ENCODE measurements at regions not wholly inside any gene's neighbourhood (a gene's known extent, or its start where the extent isn't known, plus 50 kb on each side); places are given as distances from the start of the nearest gene placed in this dataset.

DNA sequence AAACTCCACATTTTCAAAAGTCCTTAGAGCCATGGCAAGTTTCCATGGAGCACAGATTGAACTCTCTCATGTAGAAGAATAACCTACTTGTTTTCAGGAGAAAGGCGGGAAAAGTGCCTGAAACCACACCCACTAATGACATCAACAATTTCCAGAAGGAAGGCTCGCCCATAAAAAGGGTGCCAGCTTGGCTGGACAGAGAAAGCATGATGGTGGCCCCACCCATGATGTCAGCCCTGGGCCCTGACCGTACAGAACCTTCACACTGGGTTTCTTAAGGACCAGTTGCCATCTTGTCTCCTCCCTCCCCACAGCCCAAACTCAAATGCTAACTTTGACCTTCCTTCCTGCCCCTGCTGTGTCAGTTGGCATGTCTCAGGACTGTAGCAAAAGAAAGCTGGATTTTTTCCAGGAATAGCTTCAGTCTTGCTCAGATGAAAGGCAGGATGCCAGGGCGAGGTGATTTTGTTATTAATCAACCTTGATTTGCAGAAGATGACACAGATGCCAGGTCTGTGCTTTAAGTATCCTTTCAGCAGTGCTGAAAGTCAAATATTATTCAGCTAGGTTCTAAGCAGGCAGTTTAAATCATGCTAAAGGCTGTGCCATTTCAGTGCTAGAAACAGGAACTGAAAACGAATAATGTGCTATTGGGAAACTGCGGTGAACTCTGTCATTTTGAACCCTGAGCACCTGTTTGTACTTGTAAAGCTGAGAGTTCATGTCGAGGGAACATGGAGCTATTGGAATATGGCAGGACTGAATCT, 89.5 kb upstream of the RFC3 start:
- no peak overlapping the region for H3K4me3 ChIP-seq (ENCODE audit: low read depth, low read length)
- DNase-seq (ENCODE audit: low read depth, low spot score) = no peak
- no peak for TF ChIP-seq CTCF (IDR thresholded peaks at IDR 0.05; ENCODE audit: low read depth, low read length)
- in situ Hi-C loops (cut with HindIII; ENCODE audit: low sequenced_read_pairs) = no loop called here

DNA sequence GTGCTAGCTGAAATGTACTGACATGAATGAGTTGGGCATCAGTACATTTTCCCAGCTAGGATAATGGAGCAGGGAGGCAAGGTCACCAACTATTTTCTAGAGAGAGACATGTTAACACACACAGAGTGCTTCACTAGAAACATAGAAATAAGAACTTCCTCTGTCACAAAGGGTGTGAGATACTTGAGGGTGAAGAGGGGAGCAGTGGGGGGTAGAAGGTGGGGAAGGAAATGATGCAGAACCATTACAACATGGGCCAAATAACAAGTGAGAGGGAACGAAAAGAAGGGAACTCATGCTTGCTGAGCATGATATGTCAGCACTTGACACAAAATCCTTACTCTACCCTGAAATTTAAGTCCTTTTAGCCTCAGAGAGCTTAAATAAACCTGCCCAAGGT, 87.8 kb upstream of the RFC3 start:
- no peak for DNase-seq (ENCODE audit: low read depth, low spot score)
- TF ChIP-seq CTCF (IDR thresholded peaks at IDR 0.05; ENCODE audit: low read depth, low read length) = no peak
- in situ Hi-C loops (cut with HindIII; ENCODE audit: low sequenced_read_pairs) = no loop called here
- H3K4me3 ChIP-seq (ENCODE audit: low read depth, low read length) = no peak overlapping the region

GRCh38 chr13:33730619-33731018, 87.3 kb upstream of the RFC3 start:
- DNase-seq (ENCODE audit: low read depth, low spot score) = no peak
- H3K4me3 ChIP-seq (ENCODE audit: low read depth, low read length) = no peak overlapping the region
- in situ Hi-C loops (cut with HindIII; ENCODE audit: low sequenced_read_pairs) = no loop called here
- no peak for TF ChIP-seq CTCF (IDR thresholded peaks at IDR 0.05; ENCODE audit: low read depth, low read length)

DNA sequence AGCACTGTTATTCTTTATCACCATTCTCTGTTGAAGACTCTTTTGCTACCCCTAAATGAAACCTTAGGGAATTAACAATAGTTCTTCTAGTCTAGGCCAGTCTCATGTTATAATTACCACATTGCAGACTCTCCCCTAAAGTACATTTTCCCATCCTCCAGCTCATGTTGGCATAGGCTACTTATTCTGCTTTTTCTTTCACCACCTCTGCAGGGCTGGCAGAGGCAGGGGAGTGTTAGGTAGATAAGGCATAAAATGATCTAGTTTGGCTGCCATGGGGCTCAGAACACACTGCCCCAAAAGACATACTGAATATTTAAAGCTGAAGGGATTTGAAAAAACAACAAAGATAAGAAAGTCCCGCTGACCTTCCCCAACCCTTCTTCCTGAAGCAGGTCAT, 82.7 kb upstream of the RFC3 start:
- no peak overlapping the region for H3K4me3 ChIP-seq (ENCODE audit: low read depth, low read length)
- no peak for TF ChIP-seq CTCF (IDR thresholded peaks at IDR 0.05; ENCODE audit: low read depth, low read length)
- no peak for DNase-seq (ENCODE audit: low read depth, low spot score)
- in situ Hi-C loops (cut with HindIII; ENCODE audit: low sequenced_read_pairs) = no loop called here

- no peak for TF ChIP-seq CTCF (IDR thresholded peaks at IDR 0.05; ENCODE audit: low read depth, low read length)
- DNase-seq (ENCODE audit: low read depth, low spot score) = no peak
- in situ Hi-C loops (cut with HindIII; ENCODE audit: low sequenced_read_pairs) = no loop called here
- H3K4me3 ChIP-seq (ENCODE audit: low read depth, low read length) = no peak overlapping the region
Observed at GRCh38 chr13:33739254-33739653, 78.7 kb upstream of the RFC3 start.

DNA sequence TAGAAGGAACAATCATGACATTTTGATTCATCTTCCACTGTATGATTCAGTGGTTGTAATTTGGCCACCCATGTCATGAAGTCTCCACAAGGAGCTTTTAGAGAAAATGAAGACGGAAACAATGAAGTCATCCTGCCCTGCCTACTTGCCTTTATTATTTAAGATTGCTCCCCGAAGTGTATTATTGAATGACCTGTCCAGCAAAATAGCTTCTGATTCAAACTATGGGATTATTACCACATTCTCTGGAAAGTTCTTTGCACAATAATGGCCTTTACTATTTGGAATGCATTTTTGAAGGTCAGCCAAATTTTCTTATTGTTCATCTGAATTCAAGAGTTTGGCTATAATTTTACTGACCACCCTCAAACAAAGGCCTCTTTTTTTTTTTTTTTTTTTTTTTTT, 77.8 kb upstream of the RFC3 start:
- in situ Hi-C loops (cut with HindIII; ENCODE audit: low sequenced_read_pairs) = no loop called here
- no peak for TF ChIP-seq CTCF (IDR thresholded peaks at IDR 0.05; ENCODE audit: low read depth, low read length)
- DNase-seq (ENCODE audit: low read depth, low spot score) = peak; percentile 52
- H3K4me3 ChIP-seq (ENCODE audit: low read depth, low read length) = no peak overlapping the region

Measured in astrocyte of the spinal cord (primary cell).